Fibroblast of lung (primary cell): ENCODE measurements at regions not wholly inside any gene's neighbourhood (a gene's known extent, or its start where the extent isn't known, plus 50 kb on each side); places are given as distances from the start of the nearest gene placed in this dataset.
"Not testable (repeated sequence)": the region's sequence is repeated elsewhere in the genome, so short reads cannot be mapped to it uniquely, and the experiment has no call there.

Source experiments
- DNase-seq, 2 donors: peaks; one replicate each; pipeline versions ENCODE4 v3.0.0 to v3.0.0-alpha.2; 2010; ENCODE audit warnings: low read depth in 2 of 2
- H2AFZ ChIP-seq: 2 replicates; pipeline ENCODE4 v1.5.1; 2012; ENCODE audit warnings: low read length, control low read depth, inconsistent platforms
- H3K27ac ChIP-seq: 2 replicates; pipeline ENCODE4 v1.5.1; 2011; ENCODE audit warnings: low read length, control low read depth; ENCODE audit not compliant: insufficient read depth
- H3K27me3 ChIP-seq: 2 replicates; pipeline ENCODE4 v1.5.1; 2011; ENCODE audit warnings: mild to moderate bottlenecking, low read length; ENCODE audit not compliant: control insufficient read depth, insufficient read depth
- H3K36me3 ChIP-seq: 2 replicates; pipeline ENCODE4 v1.5.1; 2011; ENCODE audit warnings: low read length; ENCODE audit not compliant: control insufficient read depth, insufficient read depth
- H3K4me1 ChIP-seq: 2 replicates; pipeline ENCODE4 v1.5.1; 2011; ENCODE audit warnings: low read length; ENCODE audit not compliant: control insufficient read depth, insufficient read depth; ENCODE audit errors: extremely low read depth
- H3K4me2 ChIP-seq: 2 replicates; pipeline ENCODE4 v1.5.1; 2011; ENCODE audit warnings: low read length, control low read depth; ENCODE audit not compliant: insufficient read depth; ENCODE audit errors: extremely low read depth
- H3K4me3 ChIP-seq, 4 experiments: fragments of 200-600 bp in 1 of 4; sonication (generic) in 1 of 4; replicated peaks in 1 of 4; 2 replicates each; pipeline ENCODE4 v1.5.1; 2011 to 2016; ENCODE audit warnings: low read length in 4 of 4, low read depth in 3 of 4, mild to moderate bottlenecking in 3 of 4, control low read depth in 2 of 4, inconsistent platforms in 1 of 4, mixed read lengths in 1 of 4; ENCODE audit not compliant: insufficient read depth in 1 of 4; ENCODE audit errors: control extremely low read depth in 1 of 4
- H3K79me2 ChIP-seq: 2 replicates; pipeline ENCODE4 v1.5.1; 2012; ENCODE audit warnings: mild to moderate bottlenecking, low read length, inconsistent platforms; ENCODE audit not compliant: control insufficient read depth, insufficient read depth
- H3K9ac ChIP-seq: 2 replicates; pipeline ENCODE4 v1.5.1; 2011; ENCODE audit warnings: mild to moderate bottlenecking, low read length, control low read depth; ENCODE audit not compliant: insufficient read depth
- H3K9me3 ChIP-seq: 2 replicates; pipeline ENCODE4 v1.5.1; 2012; ENCODE audit warnings: low read depth, low read length; ENCODE audit not compliant: control insufficient read depth, insufficient read depth
- H4K20me1 ChIP-seq: 2 replicates; pipeline ENCODE4 v1.5.1; 2011; ENCODE audit warnings: low read length; ENCODE audit not compliant: control insufficient read depth, insufficient read depth; ENCODE audit errors: extremely low read depth
- EZH2 ChIP-seq: IDR thresholded peaks from 2 replicates; pipeline ENCODE4 v1.5.1; 2012; ENCODE audit warnings: low read length, control low read depth, mild to moderate bottlenecking; ENCODE audit errors: missing control alignments
- TF ChIP-seq, protein P1 (sequence below), 2 donors: IDR thresholded peaks in 1 of 2; conservative IDR thresholded peaks in 1 of 2; 1 replicate in 1 of 2; 2 replicates in 1 of 2; pipeline ENCODE4 v1.5.1; 2011 to 2012; ENCODE audit warnings: low read length in 2 of 2, control low read depth in 1 of 2, inconsistent platforms in 1 of 2, low read depth in 1 of 2, mild to moderate bottlenecking in 1 of 2

DNA sequence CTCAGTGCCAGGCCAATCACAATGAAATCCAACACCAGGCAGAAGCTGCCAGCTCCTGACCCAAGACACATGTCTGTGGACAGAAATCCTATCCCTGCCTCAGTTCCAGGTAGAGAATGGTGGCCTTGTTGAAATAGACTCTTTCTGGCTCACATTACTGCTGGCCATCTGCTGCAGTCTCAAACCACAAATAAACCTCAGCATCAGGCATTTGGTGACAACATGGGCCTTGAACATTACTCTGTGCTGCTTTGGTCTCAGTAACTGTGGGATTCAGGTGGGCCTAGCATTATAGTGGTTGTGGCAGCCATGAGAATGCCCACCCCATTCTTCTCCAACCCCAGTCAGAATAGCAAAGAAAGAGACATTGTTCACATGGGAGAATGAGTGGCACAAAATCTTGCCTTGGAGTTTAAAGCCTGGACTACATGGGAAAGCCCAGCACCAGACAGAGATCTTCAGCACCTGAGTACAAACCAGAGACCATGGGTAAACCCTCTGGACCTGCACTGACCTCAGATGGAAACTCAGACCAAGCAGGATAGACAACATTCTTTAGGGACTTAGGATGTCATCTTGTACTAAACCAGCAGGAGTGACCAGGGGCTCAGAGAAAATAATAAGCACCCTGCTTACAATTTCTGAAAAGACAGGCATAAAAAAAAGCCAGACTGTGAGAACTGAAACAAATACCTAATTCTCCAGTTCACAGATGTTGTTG is 50.4 kb upstream of the TRAM1L1 start:
- no peak overlapping the region for H3K4me2 ChIP-seq
- peak in 1 of 2 donors; percentile 8 for DNase-seq
- no peaks in the 10 kb centered on the region for H3K27me3 ChIP-seq
- no peaks in the 10 kb centered on the region for H4K20me1 ChIP-seq
- H3K36me3 ChIP-seq: no peaks in the 10 kb centered on the region
- H3K4me3 ChIP-seq: no peak overlapping the region
- H3K27ac ChIP-seq: no peak overlapping the region
- no peaks in the 10 kb centered on the region for H3K4me1 ChIP-seq
- H3K79me2 ChIP-seq: no peaks in the 10 kb centered on the region
- TF ChIP-seq EZH2: no peak
- TF ChIP-seq, protein P1, sequence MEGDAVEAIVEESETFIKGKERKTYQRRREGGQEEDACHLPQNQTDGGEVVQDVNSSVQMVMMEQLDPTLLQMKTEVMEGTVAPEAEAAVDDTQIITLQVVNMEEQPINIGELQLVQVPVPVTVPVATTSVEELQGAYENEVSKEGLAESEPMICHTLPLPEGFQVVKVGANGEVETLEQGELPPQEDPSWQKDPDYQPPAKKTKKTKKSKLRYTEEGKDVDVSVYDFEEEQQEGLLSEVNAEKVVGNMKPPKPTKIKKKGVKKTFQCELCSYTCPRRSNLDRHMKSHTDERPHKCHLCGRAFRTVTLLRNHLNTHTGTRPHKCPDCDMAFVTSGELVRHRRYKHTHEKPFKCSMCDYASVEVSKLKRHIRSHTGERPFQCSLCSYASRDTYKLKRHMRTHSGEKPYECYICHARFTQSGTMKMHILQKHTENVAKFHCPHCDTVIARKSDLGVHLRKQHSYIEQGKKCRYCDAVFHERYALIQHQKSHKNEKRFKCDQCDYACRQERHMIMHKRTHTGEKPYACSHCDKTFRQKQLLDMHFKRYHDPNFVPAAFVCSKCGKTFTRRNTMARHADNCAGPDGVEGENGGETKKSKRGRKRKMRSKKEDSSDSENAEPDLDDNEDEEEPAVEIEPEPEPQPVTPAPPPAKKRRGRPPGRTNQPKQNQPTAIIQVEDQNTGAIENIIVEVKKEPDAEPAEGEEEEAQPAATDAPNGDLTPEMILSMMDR (conservative IDR thresholded peaks at IDR 0.05 in 1 of 2, IDR thresholded peaks at IDR 0.05 in 1 of 2; ENCODE audit: low read depth in 1 of 2, low read length in 2 of 2): no peak
- no peaks in the 10 kb centered on the region for H3K9me3 ChIP-seq
- H2AFZ ChIP-seq: no peak overlapping the region
- no peak overlapping the region for H3K9ac ChIP-seq

DNA sequence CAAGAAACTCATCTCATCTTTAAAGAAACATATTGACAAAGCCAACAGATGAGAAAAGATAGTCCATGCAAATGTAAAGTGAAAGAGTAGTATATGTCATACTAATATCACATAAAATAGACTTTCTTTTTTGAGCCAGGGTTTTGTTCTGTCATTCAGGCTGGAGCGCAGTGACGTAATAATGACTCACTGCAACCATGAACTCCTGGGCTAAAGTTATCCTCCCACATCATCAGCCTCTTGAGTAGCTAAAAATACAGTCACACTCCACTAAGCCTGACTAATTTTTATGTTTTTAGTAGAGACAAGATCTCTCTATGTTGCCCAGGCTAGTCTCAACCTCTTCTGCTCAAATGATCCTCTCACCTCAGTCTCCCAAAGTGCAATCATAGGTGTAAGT is 51.8 kb upstream of the TRAM1L1 start:
- Histone ChIP-seq H3K4me2 (no peak overlapping the region), H3K36me3 (no peaks in the 10 kb centered on the region), H4K20me1 (no peaks in the 10 kb centered on the region), H2AFZ (no peak overlapping the region), H3K9me3 (no peaks in the 10 kb centered on the region), H3K27me3 (no peaks in the 10 kb centered on the region), H3K79me2 (no peaks in the 10 kb centered on the region), H3K27ac (no peak overlapping the region), H3K4me1 (no peaks in the 10 kb centered on the region), H3K4me3 (no peak overlapping the region), H3K9ac (no peak overlapping the region)
- DNase-seq: peak; percentile 92 to 94
- TF ChIP-seq, protein P1 (conservative IDR thresholded peaks at IDR 0.05 in 1 of 2, IDR thresholded peaks at IDR 0.05 in 1 of 2; ENCODE audit: low read depth in 1 of 2, low read length in 2 of 2): no peak
- no peak for TF ChIP-seq EZH2

DNA sequence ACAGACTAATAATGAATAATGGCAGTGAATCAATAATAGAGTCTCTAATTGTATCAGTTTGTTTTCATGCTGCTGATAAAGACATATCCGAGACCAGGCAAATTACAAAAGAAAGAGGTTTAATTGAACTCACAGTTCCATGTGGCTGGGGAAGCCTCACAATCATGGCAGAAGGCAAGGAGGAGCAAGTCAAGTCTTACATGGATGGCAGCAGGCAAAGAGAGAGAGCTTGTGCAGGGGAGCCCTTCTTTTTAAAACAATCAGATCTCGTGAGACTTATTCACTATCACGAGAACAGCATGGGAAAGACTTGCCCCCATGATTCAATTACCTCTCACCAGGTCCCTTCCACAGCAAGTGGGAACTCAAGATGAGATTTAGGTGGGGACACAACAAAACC is 53.4 kb upstream of the TRAM1L1 start:
- not testable (repeated sequence) for H2AFZ ChIP-seq, H3K9me3 ChIP-seq, H3K36me3 ChIP-seq, H3K27me3 ChIP-seq, DNase-seq, H4K20me1 ChIP-seq, H3K79me2 ChIP-seq, H3K9ac ChIP-seq, H3K27ac ChIP-seq, H3K4me1 ChIP-seq, H3K4me3 ChIP-seq, H3K4me2 ChIP-seq
